A673 (cell line): ENCODE measurements at regions not wholly inside any gene's neighbourhood (a gene's known extent, or its start where the extent isn't known, plus 50 kb on each side); places are given as distances from the start of the nearest gene placed in this dataset.

Experiments used
- CTCF ChIP-seq: fragments of 300-800, 200-600 bp; sonication (generic); conservative IDR thresholded peaks from 2 replicates; pipeline ENCODE4 v1.5.1; 2017; ENCODE audit warnings: low read depth, mild to moderate bottlenecking, antibody characterized with exemption, low read length, moderate library complexity, mixed read lengths
- EZH2 ChIP-seq: fragments of 200-600 bp; sonication (generic); IDR thresholded peaks from 2 replicates; pipeline ENCODE4 v1.6.1; 2017; ENCODE audit warnings: borderline replicate concordance, low read depth, mild to moderate bottlenecking, mixed read lengths, antibody characterized with exemption, low read length; ENCODE audit not compliant: poor library complexity, severe bottlenecking

GRCh38 chr11:57069942-57070341 is 81.2 kb downstream of the OR5AK2 start:
- no peak for TF ChIP-seq CTCF
- TF ChIP-seq EZH2, result no peak
